Gastrocnemius medialis (tissue), 4 donors: ENCODE measurements at regions not wholly inside any gene's neighbourhood (a gene's known extent, or its start where the extent isn't known, plus 50 kb on each side); places are given as distances from the start of the nearest gene placed in this dataset.
"Not testable (repeated sequence)": the region's sequence is repeated elsewhere in the genome, so short reads cannot be mapped to it uniquely, and the experiment has no call there.

Experiments
- ATAC-seq, 2 donors: fragments of 150-250 bp; one replicate each; pipeline ENCODE4 v1.9.1; 2016
- DNase-seq, 2 donors: peaks; one replicate each; pipeline ENCODE4 v3.0.0-alpha.2; 2019
- H3K27ac ChIP-seq, 4 donors: fragments of 200-600 bp; sonication (generic); 1 replicate in 1 of 4; 2 replicates in 3 of 4; pipeline ENCODE4 v1.5.1; 2016 to 2018; ENCODE audit warnings: mild to moderate bottlenecking in 2 of 4, moderate library complexity in 1 of 4
- H3K27me3 ChIP-seq, 3 donors: fragments of 200-600 bp; sonication (generic) in 2 of 3; 1 replicate in 1 of 3; 2 replicates in 2 of 3; pipeline versions ENCODE4 v1.5.1 to v1.6.0; 2016 to 2019; ENCODE audit warnings: mild to moderate bottlenecking in 1 of 3, moderate library complexity in 1 of 3
- H3K36me3 ChIP-seq, 2 donors: fragments of 200-600 bp; sonication (generic) in 1 of 2; one replicate each; pipeline ENCODE4 v1.5.1; 2017 to 2018
- H3K4me1 ChIP-seq, 2 donors: fragments of 200-600 bp; sonication (generic) in 1 of 2; one replicate each; pipeline ENCODE4 v1.5.1; 2016 to 2017; ENCODE audit warnings: mild to moderate bottlenecking in 2 of 2
- H3K4me3 ChIP-seq, 4 donors: fragments of 200-600 bp; sonication (generic) in 3 of 4; 1 replicate in 1 of 4; 2 replicates in 3 of 4; pipeline ENCODE4 v1.5.1; 2016 to 2019; ENCODE audit warnings: mild to moderate bottlenecking in 2 of 4
- H3K9me3 ChIP-seq, 3 donors: fragments of 200-600 bp; sonication (generic) in 2 of 3; 1 replicate in 1 of 3; 2 replicates in 2 of 3; pipeline ENCODE4 v1.5.1; 2016 to 2019
- CTCF ChIP-seq, 5 experiments: fragments of 450-650 bp in 3 of 5; fragments of 200-600 bp in 2 of 5; sonication (generic) in 2 of 5; IDR thresholded peaks in 4 of 5; conservative IDR thresholded peaks in 1 of 5; 1 replicate in 4 of 5; 2 replicates in 1 of 5; pipeline ENCODE4 v1.5.1; 2016 to 2019; ENCODE audit warnings: antibody characterized with exemption in 5 of 5, mild to moderate bottlenecking in 3 of 5, moderate library complexity in 3 of 5
- POLR2A ChIP-seq, 2 donors: fragments of 450-650 bp; IDR thresholded peaks; one replicate each; pipeline ENCODE4 v1.6.1; 2017; ENCODE audit warnings: antibody characterized with exemption in 2 of 2, mild to moderate bottlenecking in 2 of 2, moderate library complexity in 2 of 2
- in situ Hi-C, 4 donors: fragments of 200-750 bp; cut with MboI; loops; one replicate each; pipeline versions ENCODE4 v1.15.0 to v1.8.0; 2017; ENCODE audit warnings: low sequenced_read_pairs in 4 of 4
- intact Hi-C: fragments of 100-400 bp; cut with DNase I; formaldehyde crosslinking; loops from one replicate; pipeline ENCODE4 v1.15.1; 2023; ENCODE audit warnings: low total_unique reads

GRCh38 chr13:107931056-107931455 lies 284.3 kb downstream of the LIG4 start:
- ATAC-seq (no peak), DNase-seq (no peak)
- intact Hi-C loops (no loop called here), in situ Hi-C loops (no loop called here)
- Histone ChIP-seq H3K4me1 (no peaks in the 10 kb centered on the region), H3K36me3 (no peaks in the 10 kb centered on the region), H3K27me3 (no peaks in the 10 kb centered on the region), H3K27ac (no peak overlapping the region), H3K9me3 (no peaks in the 10 kb centered on the region), H3K4me3 (no peak overlapping the region)
- TF ChIP-seq POLR2A (IDR thresholded peaks at IDR 0.05) (no peak), CTCF (IDR thresholded peaks at IDR 0.05 in 4 of 5, conservative IDR thresholded peaks at IDR 0.05 in 1 of 5) (no peak)

GRCh38 chr13:107928762-107929161 lies 286.6 kb downstream of the LIG4 start:
- in situ Hi-C loops, result no loop called here

GRCh38 chr13:107927557-107927956 lies 287.8 kb downstream of the LIG4 start:
- TF ChIP-seq CTCF (IDR thresholded peaks at IDR 0.05 in 4 of 5, conservative IDR thresholded peaks at IDR 0.05 in 1 of 5) (no peak), POLR2A (IDR thresholded peaks at IDR 0.05) (no peak)
- no peaks in the 10 kb centered on the region for H3K4me1 ChIP-seq
- no peaks in the 10 kb centered on the region for H3K36me3 ChIP-seq
- no peaks in the 10 kb centered on the region for H3K27me3 ChIP-seq
- H3K27ac ChIP-seq, result no peak overlapping the region
- in situ Hi-C loops, result no loop called here
- DNase-seq (no peak), ATAC-seq (no peak)
- H3K4me3 ChIP-seq, result no peak overlapping the region
- H3K9me3 ChIP-seq, result no peaks in the 10 kb centered on the region
- intact Hi-C loops, result no loop called here

More at GRCh38 chr13:107928762-107929161, 286.6 kb downstream of the LIG4 start:
- ATAC-seq (no peak), DNase-seq (no peak)
- intact Hi-C loops, result no loop called here
- Histone ChIP-seq H3K36me3 (no peaks in the 10 kb centered on the region), H3K9me3 (no peaks in the 10 kb centered on the region), H3K4me1 (no peaks in the 10 kb centered on the region), H3K27ac (no peak overlapping the region), H3K27me3 (no peaks in the 10 kb centered on the region), H3K4me3 (no peak overlapping the region)
- no peak for TF ChIP-seq POLR2A (IDR thresholded peaks at IDR 0.05)
- TF ChIP-seq CTCF (IDR thresholded peaks at IDR 0.05 in 4 of 5, conservative IDR thresholded peaks at IDR 0.05 in 1 of 5), result no peak

GRCh38 chr13:107926515-107926914 lies 288.8 kb downstream of the LIG4 start:
- in situ Hi-C loops, ATAC-seq, H3K4me1 ChIP-seq, H3K36me3 ChIP-seq, H3K27me3 ChIP-seq, intact Hi-C loops, DNase-seq, H3K27ac ChIP-seq, H3K9me3 ChIP-seq, H3K4me3 ChIP-seq: not testable (repeated sequence)

GRCh38 chr13:107916902-107917301 lies 298.4 kb downstream of the LIG4 start:
- in situ Hi-C loops, H3K36me3 ChIP-seq, H3K27me3 ChIP-seq, H3K4me1 ChIP-seq, H3K9me3 ChIP-seq, H3K27ac ChIP-seq, ATAC-seq, H3K4me3 ChIP-seq, intact Hi-C loops, DNase-seq: not testable (repeated sequence)

GRCh38 chr13:107912745-107913144 lies 302.6 kb downstream of the LIG4 start:
- Histone ChIP-seq H3K4me1 (no peaks in the 10 kb centered on the region), H3K9me3 (no peaks in the 10 kb centered on the region), H3K4me3 (no peak overlapping the region), H3K36me3 (no peaks in the 10 kb centered on the region), H3K27ac (no peak overlapping the region), H3K27me3 (no peaks in the 10 kb centered on the region)
- ATAC-seq (no peak), DNase-seq (no peak)
- in situ Hi-C loops, result no loop called here
- TF ChIP-seq CTCF (IDR thresholded peaks at IDR 0.05 in 4 of 5, conservative IDR thresholded peaks at IDR 0.05 in 1 of 5) (no peak), POLR2A (IDR thresholded peaks at IDR 0.05) (no peak)
- intact Hi-C loops, result no loop called here
